ENCODE measurements at regions not wholly inside any gene's neighbourhood (a gene's known extent, or its start where the extent isn't known, plus 50 kb on each side); places are given as distances from the start of the nearest gene placed in this dataset.
"Not testable (repeated sequence)": the region's sequence is repeated elsewhere in the genome, so short reads cannot be mapped to it uniquely, and the experiment has no call there.

DNA sequence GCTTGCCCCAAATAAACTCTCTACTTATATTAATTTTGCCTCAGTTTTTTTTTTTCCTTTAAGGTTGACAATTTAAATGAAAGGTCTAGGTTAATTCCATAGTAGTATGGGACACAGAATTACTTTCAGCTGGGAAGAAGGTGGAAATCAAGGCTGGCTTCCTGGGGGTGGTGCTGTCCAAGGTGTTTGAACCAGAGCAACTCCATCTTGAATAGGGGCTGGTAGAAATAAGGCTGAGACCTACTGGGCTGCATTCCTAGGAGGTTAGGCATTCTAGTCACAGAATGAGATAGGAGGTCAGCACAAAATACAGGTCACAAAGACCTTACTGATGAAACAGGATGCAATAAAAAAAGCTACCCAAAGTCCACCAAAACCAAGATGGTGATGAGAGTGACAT, 1190.8 kb upstream of the AUTS2 start:
- TF ChIP-seq CTCF (IDR thresholded peaks at IDR 0.05; ENCODE audit: control insufficient read depth, extremely low read depth, insufficient read depth): no peak
- DNase-seq (ENCODE audit: low read depth): no peak

DNA sequence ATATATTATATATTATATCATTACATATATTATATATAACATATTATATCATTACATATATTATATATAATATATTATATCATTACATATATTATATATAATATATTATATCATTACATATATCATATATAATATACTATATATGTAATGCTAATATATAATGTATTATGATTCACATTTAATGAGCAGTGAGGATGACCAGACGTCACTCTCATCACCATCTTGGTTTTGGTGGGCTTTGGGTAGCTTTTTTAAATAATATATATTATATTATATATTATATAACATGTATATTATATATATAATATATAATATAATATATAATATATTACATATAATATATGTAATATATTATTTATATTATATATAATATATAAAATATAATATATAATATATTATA, 1189.4 kb upstream of the AUTS2 start:
- no peak overlapping the region for H3K4me3 ChIP-seq (ENCODE audit: low read depth, low read length)
- no peak for DNase-seq (ENCODE audit: low read depth)
- no peak for TF ChIP-seq CTCF (IDR thresholded peaks at IDR 0.05; ENCODE audit: control insufficient read depth, extremely low read depth, insufficient read depth)

More for the DNA sequence above, 1190.8 kb upstream of the AUTS2 start:
- H3K4me3 ChIP-seq (ENCODE audit: low read depth, low read length): no peak overlapping the region

DNA sequence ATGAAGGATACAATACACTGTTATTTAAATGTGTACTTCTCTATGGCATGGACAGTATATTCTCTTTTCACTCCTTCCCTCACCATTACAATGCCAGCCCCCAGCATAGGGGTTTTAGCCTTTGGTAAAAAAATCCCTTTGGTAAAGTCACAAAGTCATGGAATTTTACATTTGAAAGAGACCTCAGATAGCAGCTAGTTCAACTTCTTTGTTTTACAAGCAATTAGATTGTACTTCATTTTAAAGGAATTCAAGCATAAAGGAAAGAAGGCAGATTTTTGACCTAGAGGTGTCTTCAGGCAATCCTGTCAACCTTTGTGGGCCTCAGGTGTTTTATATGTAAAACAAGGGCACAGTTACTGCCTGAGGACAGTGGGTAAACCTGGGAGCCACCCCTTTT, 1188.4 kb upstream of the AUTS2 start:
- no peak for TF ChIP-seq CTCF (IDR thresholded peaks at IDR 0.05; ENCODE audit: control insufficient read depth, extremely low read depth, insufficient read depth)
- H3K4me3 ChIP-seq (ENCODE audit: low read depth, low read length): no peak overlapping the region

GRCh38 chr7:68410693-68411092, 1187.6 kb upstream of the AUTS2 start:
- not testable (repeated sequence) for H3K4me3 ChIP-seq (ENCODE audit: low read depth, low read length); DNase-seq (ENCODE audit: low read depth)

More for the DNA sequence above, 1188.4 kb upstream of the AUTS2 start:
- no peak for DNase-seq (ENCODE audit: low read depth)

- TF ChIP-seq CTCF (IDR thresholded peaks at IDR 0.05; ENCODE audit: control insufficient read depth, extremely low read depth, insufficient read depth): no peak
- no peak for DNase-seq (ENCODE audit: low read depth)
- no peak overlapping the region for H3K4me3 ChIP-seq (ENCODE audit: low read depth, low read length)
Measured at GRCh38 chr7:68411742-68412141, 1186.5 kb upstream of the AUTS2 start.

- TF ChIP-seq CTCF (IDR thresholded peaks at IDR 0.05; ENCODE audit: control insufficient read depth, extremely low read depth, insufficient read depth): no peak
- no peak overlapping the region for H3K4me3 ChIP-seq (ENCODE audit: low read depth, low read length)
- DNase-seq (ENCODE audit: low read depth): no peak
Measured at GRCh38 chr7:68414631-68415425, 1183.4 kb upstream of the AUTS2 start.

DNA sequence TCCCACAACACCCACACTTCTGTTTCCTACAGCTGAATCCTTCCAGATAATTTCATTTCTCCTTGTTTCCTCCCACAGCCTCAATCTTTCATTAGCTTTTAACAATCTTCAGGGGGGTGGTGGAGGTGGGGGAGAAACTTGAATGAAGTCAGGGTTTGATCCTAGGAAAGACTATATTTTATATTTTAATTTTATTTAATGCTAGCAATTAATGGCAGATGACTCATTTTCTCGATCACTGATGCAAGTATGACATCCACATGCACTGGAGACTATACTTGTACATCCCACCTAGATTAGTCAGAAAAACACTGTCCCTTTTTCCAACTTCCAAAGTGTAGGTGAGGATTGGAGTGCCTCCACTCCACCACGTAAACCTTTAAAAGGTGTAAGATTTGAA, 1181.3 kb upstream of the AUTS2 start:
- DNase-seq (ENCODE audit: low read depth): no peak
- H3K4me3 ChIP-seq (ENCODE audit: low read depth, low read length): no peak overlapping the region
- no peak for TF ChIP-seq CTCF (IDR thresholded peaks at IDR 0.05; ENCODE audit: control insufficient read depth, extremely low read depth, insufficient read depth)

All from LNCaP clone FGC (cell line).